SHP77 (cell line): ENCODE measurements at regions not wholly inside any gene's neighbourhood (a gene's known extent, or its start where the extent isn't known, plus 50 kb on each side); places are given as distances from the start of the nearest gene placed in this dataset.

ENCODE experiments used
- DNase-seq, 2 experiments: peaks; one replicate each; lab custom pipeline; 2025; lab: John Stamatoyannopoulos, UW

- DNase-seq: no peak
Measured at GRCh38 chr16:6132121-6132520, 1034.5 kb upstream of the EEF2KMT start.

DNA sequence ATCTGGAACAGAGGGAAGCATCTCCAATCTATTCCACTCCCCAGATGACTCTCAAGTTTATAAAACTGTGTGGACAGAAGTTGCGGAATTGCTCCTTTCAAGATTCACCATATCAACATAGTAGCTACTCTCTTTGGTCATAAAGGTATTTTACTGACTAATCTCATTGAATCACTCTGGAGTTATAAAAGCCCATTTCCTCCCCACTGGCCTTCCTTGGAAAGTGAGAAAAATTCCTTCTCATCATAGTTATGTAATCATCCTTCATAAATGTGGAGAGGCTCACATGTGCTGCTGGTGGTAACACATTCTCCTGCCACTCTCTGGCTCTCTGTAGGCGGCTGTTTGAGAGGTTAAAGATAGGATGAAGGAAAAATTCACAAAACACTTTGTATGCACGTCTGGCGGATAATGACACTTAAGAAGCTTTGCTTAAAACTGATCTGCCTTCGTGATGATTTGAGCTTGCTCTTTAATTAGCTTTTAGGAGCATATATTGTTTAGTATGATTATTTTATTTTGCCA lies 1034.0 kb upstream of the EEF2KMT start:
- DNase-seq: no peak

DNA sequence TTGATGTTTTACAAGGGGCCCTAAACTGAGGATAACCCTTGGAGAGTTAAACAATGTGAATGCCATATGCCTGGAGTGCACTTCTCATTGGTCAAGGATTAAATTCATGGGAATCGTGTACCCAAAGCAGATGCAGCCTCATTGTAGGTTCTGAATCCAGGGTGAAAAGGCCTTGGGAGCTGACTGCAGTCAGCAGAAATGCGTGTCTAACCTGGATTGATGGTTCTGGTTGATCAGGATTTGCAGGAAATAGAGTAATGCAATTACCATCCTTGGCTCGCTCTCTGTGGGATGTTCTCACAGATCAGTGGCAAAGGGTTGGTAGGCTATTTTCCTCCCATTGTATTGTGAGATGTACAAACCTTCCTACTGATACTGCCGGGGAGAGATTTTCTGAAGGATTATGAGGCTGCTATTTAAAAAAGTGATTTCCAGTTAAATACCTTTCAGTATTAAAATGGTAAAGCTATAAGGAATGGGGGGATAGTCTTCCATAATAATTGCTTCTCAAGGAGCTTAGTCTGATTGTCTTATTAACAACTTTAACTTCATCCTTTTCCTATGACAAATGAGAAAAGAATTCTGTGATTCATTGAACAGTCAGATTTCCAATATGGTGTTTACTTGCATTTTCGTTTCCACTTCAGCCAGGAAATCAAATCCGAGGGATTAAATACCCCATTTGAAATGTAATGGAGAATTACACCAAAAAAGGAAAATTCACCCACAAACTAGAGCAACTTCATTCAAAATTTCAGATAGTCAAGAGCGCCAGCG lies 1028.1 kb upstream of the EEF2KMT start:
- no peak for DNase-seq

GRCh38 chr16:6124136-6124535 lies 1026.5 kb upstream of the EEF2KMT start:
- no peak for DNase-seq

DNA sequence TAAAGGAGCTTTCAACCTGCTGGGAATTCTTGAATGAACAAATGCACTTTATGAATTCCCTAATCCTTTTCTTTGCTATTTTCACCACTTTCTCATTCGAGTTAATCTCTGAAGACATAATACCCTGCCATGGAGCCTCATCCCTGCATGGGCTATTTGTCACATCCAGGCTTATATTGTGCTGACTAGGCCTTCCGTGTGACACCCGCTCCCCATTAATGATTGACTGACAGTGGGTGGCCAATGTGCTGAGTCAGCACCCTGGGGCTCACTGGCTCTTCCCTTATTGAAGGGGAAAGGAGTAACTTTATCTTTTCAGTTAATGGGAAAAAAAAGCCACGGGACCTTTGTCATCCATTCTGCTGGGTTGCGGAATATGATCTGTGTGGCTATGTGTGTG lies 1024.8 kb upstream of the EEF2KMT start:
- no peak for DNase-seq

- no peak for DNase-seq
Measured at GRCh38 chr16:6114691-6115090, 1017.1 kb upstream of the EEF2KMT start.

DNA sequence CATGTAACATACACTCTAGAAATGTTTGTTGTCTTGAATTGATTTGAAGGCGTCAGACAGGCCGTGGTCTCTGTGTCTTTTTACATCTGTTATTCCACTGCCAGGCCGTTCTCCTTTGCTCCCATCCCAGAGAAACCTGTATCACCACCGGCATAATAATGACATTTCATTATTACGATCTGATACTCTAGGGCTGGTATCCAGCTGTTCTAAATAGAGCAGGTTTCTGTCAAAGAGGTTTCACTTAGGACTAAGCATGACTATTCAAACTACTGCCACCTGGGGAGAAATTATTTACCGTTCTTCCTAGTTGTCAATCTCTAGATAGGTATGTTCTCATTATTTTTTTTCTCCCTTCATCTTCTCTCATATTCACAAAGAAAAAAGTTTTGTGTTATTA lies 1016.2 kb upstream of the EEF2KMT start:
- no peak for DNase-seq

GRCh38 chr16:6112700-6113099 lies 1015.1 kb upstream of the EEF2KMT start:
- DNase-seq: no peak

DNA sequence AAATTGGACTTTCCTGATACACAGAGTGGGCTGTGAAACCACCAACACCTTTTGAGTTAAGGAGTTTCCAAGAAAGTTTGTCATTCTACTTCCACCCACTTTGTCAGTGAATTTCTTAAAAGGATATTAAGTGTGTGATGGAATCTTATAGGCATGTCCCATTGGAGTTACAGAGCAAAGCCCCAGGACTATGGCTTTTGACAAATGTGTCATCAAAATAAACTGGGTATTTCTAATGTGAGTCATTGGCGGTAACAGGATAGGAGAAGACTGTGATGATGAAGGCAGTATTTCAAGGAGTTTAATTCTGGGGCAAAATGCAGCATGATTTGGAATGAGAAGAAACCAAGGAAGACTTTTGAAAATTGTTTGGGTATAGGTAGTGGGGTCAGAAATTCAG lies 1013.8 kb upstream of the EEF2KMT start:
- no peak for DNase-seq

DNA sequence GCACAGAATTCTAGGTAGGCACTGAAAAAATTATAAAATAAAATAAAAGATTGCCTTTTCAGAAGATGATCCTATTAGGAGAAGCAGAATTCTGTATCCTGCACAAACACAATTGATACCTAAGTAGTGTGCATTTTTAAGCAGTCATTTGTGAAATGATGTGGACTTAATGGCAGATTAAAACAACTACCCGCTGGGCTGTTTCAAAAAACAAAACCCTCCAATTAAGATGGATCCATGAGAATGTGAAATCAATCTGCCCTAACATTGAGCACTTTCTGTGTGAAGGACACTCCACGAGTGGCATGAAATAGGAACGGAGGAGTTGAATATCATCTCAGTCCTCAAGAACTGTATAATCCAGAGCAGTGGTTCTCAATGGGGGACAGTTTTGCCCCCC lies 1012.8 kb upstream of the EEF2KMT start:
- DNase-seq: no peak

DNA sequence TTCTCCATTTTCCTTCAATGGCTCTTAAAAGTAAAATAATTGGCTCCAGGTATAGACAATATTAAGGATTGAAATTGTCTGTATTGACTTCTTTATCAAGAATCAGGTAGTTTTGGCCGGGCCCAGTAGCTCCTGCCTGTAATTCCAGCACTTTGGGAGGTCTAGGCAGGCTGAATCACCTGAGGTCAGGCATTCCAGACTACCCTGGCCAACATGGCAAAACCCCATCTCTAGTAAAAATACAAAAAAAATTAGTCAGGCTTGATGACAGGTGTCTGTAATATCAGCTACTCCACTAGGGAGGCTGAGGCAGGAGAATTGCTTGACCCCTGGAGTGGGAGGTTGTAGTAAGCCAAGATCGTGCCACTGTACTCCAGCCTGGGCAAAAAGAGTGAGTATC lies 1008.5 kb upstream of the EEF2KMT start:
- DNase-seq: no peak

DNA sequence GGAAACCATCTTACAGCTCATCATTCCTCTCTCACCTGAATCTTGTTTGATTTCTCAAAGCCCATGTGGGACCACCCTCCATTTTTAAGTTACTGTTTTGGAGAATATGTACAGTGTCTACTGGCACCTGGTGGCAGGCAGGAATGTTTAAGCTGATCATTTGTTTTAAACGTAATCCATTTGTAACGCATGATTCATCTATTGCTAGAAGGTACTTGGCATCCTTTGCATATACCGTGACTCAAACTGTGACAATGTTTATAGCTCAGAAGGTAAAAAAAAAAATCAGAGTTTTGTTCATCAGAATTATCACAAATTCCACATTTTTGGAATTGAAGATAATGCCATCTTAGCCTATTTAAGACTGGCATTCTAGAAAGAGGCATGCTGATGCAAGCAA lies 1007.5 kb upstream of the EEF2KMT start:
- DNase-seq: no peak

- no peak for DNase-seq
Measured at GRCh38 chr16:6104428-6104827, 1006.8 kb upstream of the EEF2KMT start.

GRCh38 chr16:6103561-6103960 lies 1006.0 kb upstream of the EEF2KMT start:
- no peak for DNase-seq

DNA sequence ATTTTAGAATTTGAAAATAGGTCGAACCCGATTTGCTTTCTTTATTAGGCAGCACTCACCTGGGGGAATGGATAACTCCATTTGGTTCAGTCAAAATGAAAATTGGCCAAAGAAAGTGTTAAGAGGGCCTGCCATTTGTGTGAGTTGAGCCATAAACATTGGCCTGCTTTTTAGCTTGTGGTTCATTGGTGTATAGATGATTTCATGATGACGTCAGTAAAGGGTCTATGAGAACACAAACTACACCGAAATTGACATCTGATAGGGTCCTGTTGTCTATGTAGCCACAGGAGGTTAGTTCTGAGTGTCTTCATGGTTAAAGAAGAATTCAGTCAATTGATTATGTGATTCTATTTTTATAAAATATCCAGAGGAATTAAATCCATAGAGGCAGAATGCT lies 1001.5 kb upstream of the EEF2KMT start:
- no peak for DNase-seq

DNA sequence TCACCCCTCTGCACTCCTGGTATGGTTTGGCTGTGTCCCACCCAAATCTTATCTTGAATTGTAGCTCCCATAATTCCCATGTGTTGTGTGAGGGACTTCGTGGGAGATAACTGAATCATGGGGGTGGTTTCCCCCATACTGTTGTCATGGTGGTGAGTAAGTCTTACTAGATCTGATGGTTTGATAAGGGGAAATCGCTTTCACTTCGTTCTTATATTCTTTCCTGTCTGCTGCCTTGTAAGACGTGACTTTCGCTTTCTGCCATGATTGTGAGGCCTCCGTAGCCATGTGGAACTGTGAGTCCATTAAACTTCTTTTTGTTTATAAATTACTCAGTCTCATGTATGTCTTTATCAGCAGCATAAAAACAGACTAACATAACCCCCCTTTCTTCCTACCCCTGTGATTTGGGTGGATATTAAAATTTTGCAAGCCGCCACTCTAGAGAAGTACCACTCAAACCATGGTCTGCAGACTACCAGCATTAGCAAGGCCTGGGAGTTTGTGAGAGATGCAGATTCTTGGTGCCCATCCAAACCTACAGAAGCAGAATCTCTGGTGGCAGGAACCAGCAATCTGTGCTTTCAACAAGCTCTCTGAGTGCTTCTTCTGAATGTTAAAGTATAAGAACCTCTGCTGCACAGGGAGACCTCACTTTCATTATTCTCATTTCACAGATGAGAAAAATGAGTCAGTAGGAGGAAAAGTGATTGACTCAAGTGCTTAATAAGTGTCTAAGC lies 999.5 kb upstream of the EEF2KMT start:
- no peak for DNase-seq

DNA sequence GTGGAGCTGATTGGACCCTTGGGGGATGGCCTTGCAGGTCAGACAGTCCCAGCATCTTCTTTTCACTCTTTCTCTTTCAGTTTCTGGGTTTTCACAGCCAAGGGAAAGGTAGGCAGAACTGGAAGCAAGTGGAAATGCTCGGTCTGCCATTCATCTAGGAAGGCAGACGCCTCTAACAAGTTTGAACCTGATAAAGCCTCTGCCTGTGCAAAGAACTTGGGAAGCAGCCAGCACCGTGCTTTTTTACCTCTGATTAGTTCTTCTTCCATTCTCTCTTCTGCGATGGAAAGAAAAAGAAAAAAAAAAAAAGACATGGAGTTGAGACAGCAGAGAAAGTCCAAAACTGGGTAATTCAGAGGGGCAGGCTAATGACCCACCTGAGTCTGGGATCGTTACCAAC lies 997.8 kb upstream of the EEF2KMT start:
- DNase-seq: no peak

GRCh38 chr16:6091021-6091420 lies 993.4 kb upstream of the EEF2KMT start:
- DNase-seq: no peak

GRCh38 chr16:6081320-6081976 lies 983.9 kb upstream of the EEF2KMT start:
- DNase-seq: peak in 1 of 2 experiments; percentile 1

DNA sequence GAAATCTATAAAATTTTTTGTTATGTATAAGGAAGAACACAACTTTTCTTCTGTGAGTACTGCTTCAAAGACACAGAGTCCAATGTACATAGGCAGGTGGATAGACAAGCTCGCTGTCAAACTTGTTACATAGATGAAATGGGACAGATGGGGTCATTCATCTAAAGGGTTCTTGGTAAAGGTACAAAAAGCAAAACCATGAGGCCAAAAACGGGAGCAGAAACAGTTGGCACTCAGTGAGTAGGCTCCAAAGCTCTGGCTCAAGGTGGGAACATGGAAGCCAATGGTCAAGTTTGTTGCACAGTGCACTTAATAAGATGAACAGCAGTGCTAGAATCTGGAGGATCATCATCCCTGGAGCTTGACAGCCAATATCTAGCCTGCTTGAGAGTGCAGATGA lies 979.0 kb upstream of the EEF2KMT start:
- DNase-seq: no peak

- DNase-seq: no peak
Measured at GRCh38 chr16:6068063-6068462, 970.5 kb upstream of the EEF2KMT start.

DNA sequence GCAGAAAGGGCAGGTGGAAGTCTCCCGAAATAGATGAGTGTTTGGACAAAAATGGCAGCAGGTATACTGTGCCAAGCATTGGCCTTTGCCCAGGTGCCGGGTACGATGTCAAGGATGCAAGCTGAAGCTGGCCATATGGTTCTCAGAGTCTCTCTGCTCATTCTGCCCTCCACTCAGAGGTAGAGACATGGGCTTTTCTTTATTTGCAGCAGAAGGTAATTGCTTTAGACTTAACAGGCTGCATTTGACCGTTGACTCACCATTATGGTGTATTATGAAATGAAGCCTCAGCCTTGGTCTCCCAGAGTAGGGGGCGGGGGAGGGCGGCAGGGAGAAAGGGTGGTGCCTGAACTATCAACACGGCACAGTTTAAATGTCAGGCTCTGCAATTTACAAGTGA lies 969.1 kb upstream of the EEF2KMT start:
- no peak for DNase-seq

- DNase-seq: no peak
Measured at GRCh38 chr16:6063526-6063925, 965.9 kb upstream of the EEF2KMT start.
